SK-N-SH (cell line): ENCODE measurements at regions not wholly inside any gene's neighbourhood (a gene's known extent, or its start where the extent isn't known, plus 50 kb on each side); places are given as distances from the start of the nearest gene placed in this dataset.

Experiments used
- CTCF ChIA-PET: fragments of 300-600, 350-600 bp; formaldehyde crosslinking; extraction: SDS; loops from one replicate; lab custom pipeline; 2021; lab: Yijun Ruan, JAX
- POLR2A ChIA-PET: fragments of 350-600 bp; sonication (Branson Sonifier 250); formaldehyde crosslinking; extraction: SDS; loops from one replicate; lab custom pipeline; 2020; ENCODE audit warnings: antibody characterized with exemption, inconsistent platforms; lab: Yijun Ruan, JAX
- DNase-seq: peaks from one replicate; pipeline ENCODE4 v3.0.0; 2012
- H2AFZ ChIP-seq: fragments of 200-600 bp; sonication (generic); 2 replicates; pipeline ENCODE4 v1.8.1; 2016; ENCODE audit warnings: antibody characterized with exemption, mild to moderate bottlenecking, low read depth
- H3F3A ChIP-seq: fragments of 200-600 bp; sonication (generic); replicated peaks from 2 replicates; pipeline ENCODE3; 2016; ENCODE audit warnings: antibody characterized with exemption, mild to moderate bottlenecking; ENCODE audit not compliant: insufficient read depth
- H3K27ac ChIP-seq, 2 experiments: fragments of 200-500 bp in 1 of 2; fragments of 200-600 bp in 1 of 2; sonication (Bioruptor generic) in 1 of 2; sonication (generic), shearing (Covaris generic) in 1 of 2; 2 replicates each; pipeline versions ENCODE4 v1.5.1 to v1.6.1; 2014 to 2016; ENCODE audit warnings: low read depth in 2 of 2, inconsistent platforms in 1 of 2, low read length in 1 of 2, mild to moderate bottlenecking in 1 of 2, mixed read lengths in 1 of 2
- H3K27me3 ChIP-seq: fragments of 200-600 bp; sonication (generic), shearing (Covaris generic); 2 replicates; pipeline ENCODE4 v1.6.1; 2016; ENCODE audit warnings: mixed run types; ENCODE audit not compliant: insufficient read depth
- H3K36me3 ChIP-seq, 2 experiments: fragments of 200-500 bp in 1 of 2; fragments of 200-600 bp in 1 of 2; sonication (Bioruptor generic) in 1 of 2; sonication (generic) in 1 of 2; replicated peaks in 1 of 2; 2 replicates each; pipeline versions ENCODE3 to v1.5.1; 2014 to 2016; ENCODE audit warnings: low read length in 1 of 2, mild to moderate bottlenecking in 1 of 2; ENCODE audit not compliant: insufficient read depth in 2 of 2, control insufficient read depth in 1 of 2
- H3K4me1 ChIP-seq, 2 experiments: fragments of 200-500 bp in 1 of 2; fragments of 200-600 bp in 1 of 2; sonication (Bioruptor generic) in 1 of 2; sonication (generic), shearing (Covaris generic) in 1 of 2; 2 replicates each; pipeline versions ENCODE4 v1.5.1 to v1.6.1; 2014 to 2016; ENCODE audit warnings: low read depth in 1 of 2, low read length in 1 of 2, mixed run types in 1 of 2; ENCODE audit not compliant: insufficient read depth in 2 of 2, control insufficient read depth in 1 of 2
- H3K4me2 ChIP-seq: fragments of 200-600 bp; sonication (generic), shearing (Covaris generic); 2 replicates; pipeline ENCODE4 v1.6.1; 2017; ENCODE audit warnings: mixed run types
- H3K4me3 ChIP-seq, 2 experiments: fragments of 200-500 bp in 1 of 2; fragments of 200-600 bp in 1 of 2; sonication (Bioruptor generic) in 1 of 2; sonication (generic), shearing (Covaris generic) in 1 of 2; 2 replicates each; pipeline versions ENCODE4 v1.5.1 to v1.8.1; 2014 to 2016; ENCODE audit warnings: low read depth in 2 of 2, inconsistent platforms in 1 of 2, low read length in 1 of 2, mild to moderate bottlenecking in 1 of 2, mixed read lengths in 1 of 2, moderate library complexity in 1 of 2
- H3K79me2 ChIP-seq: fragments of 200-600 bp; sonication (generic); 2 replicates; pipeline ENCODE4 v1.8.1; 2017; ENCODE audit warnings: mild to moderate bottlenecking; ENCODE audit not compliant: insufficient read depth
- H3K9ac ChIP-seq: fragments of 200-600 bp; sonication (generic); 2 replicates; pipeline ENCODE4 v1.6.1; 2017; ENCODE audit warnings: mixed run types
- H3K9me2 ChIP-seq: fragments of 200-600 bp; sonication (generic); 2 replicates; pipeline ENCODE4 v1.6.1; 2017; ENCODE audit warnings: mixed run types
- H3K9me3 ChIP-seq: fragments of 200-600 bp; sonication (generic); 2 replicates; pipeline ENCODE4 v1.6.1; 2017; ENCODE audit warnings: mixed run types, mild to moderate bottlenecking, moderate library complexity
- H4K20me1 ChIP-seq: fragments of 200-600 bp; sonication (generic); 2 replicates; pipeline ENCODE4 v1.6.1; 2017; ENCODE audit warnings: mild to moderate bottlenecking, mixed run types; ENCODE audit not compliant: insufficient read depth
- CHD2 ChIP-seq: fragments of 150-350 bp; IDR thresholded peaks from 2 replicates; pipeline ENCODE4 v1.6.1; 2018; ENCODE audit warnings: low read length; ENCODE audit not compliant: partially characterized antibody
- EP300 ChIP-seq, 2 experiments: IDR thresholded peaks; 2 replicates each; pipeline versions ENCODE4 v1.4.0 to v1.6.1; 2012; ENCODE audit warnings: borderline replicate concordance in 1 of 2, low read depth in 1 of 2, low read length in 1 of 2
- EZH2phosphoT487 ChIP-seq: fragments of 200-600 bp; sonication (generic); IDR thresholded peaks from 2 replicates; pipeline ENCODE4 v1.6.1; 2017; ENCODE audit warnings: low read depth, mixed run types, mild to moderate bottlenecking, antibody characterized with exemption, moderate library complexity, borderline replicate concordance
- FOXM1 ChIP-seq: IDR thresholded peaks from 2 replicates; pipeline ENCODE4 v1.4.0; 2012; ENCODE audit warnings: low read depth, mild to moderate bottlenecking
- GABPA ChIP-seq: IDR thresholded peaks from 2 replicates; pipeline ENCODE4 v1.4.0; 2012; ENCODE audit warnings: low read depth, mild to moderate bottlenecking
- NFIC ChIP-seq: IDR thresholded peaks from 2 replicates; pipeline ENCODE4 v1.4.0; 2012; ENCODE audit warnings: borderline replicate concordance
- NRF1 ChIP-seq: IDR thresholded peaks from 2 replicates; pipeline ENCODE4 v1.6.1; 2012; ENCODE audit warnings: low read depth, mild to moderate bottlenecking, low read length
- POLR2AphosphoS5 ChIP-seq: IDR thresholded peaks from 2 replicates; pipeline ENCODE4 v1.6.1; 2012; ENCODE audit warnings: low read depth, low read length
- RCOR1 ChIP-seq: fragments of 150-350 bp; IDR thresholded peaks from 2 replicates; pipeline ENCODE4 v1.6.1; 2017; ENCODE audit warnings: antibody characterized with exemption, low read length
- SMC3 ChIP-seq: IDR thresholded peaks from 2 replicates; pipeline ENCODE4 v1.6.1; 2012; ENCODE audit warnings: low read depth, low read length, improper control_type of control experiment
- TAF1 ChIP-seq: IDR thresholded peaks from 2 replicates; pipeline ENCODE4 v1.6.1; 2012; ENCODE audit warnings: low read depth, mild to moderate bottlenecking, low read length, moderate library complexity, borderline replicate concordance
- TCF12 ChIP-seq: IDR thresholded peaks from 2 replicates; pipeline ENCODE4 v1.4.0; 2012
- TEAD4 ChIP-seq: IDR thresholded peaks from 2 replicates; pipeline ENCODE4 v1.4.0; 2012; ENCODE audit warnings: mild to moderate bottlenecking, borderline replicate concordance; ENCODE audit not compliant: insufficient read depth
- YY1 ChIP-seq: IDR thresholded peaks from 2 replicates; pipeline ENCODE4 v1.4.0; 2012; ENCODE audit warnings: low read depth, mild to moderate bottlenecking
- WGBS: methylation state at CpG from one replicate; pipeline ENCODE4 v1.1.6; 2017; ENCODE audit warnings: low lambda C conversion rate; 5-methylcytosine and 5-hydroxymethylcytosine counted together
- TF ChIP-seq, protein P1 (sequence below): IDR thresholded peaks from 2 replicates; pipeline ENCODE4 v1.4.0; 2012; ENCODE audit warnings: low read depth, borderline replicate concordance
- TF ChIP-seq, protein P2 (sequence below): fragments of 200-600 bp; sonication (generic); IDR thresholded peaks from 2 replicates; pipeline ENCODE4 v1.6.1; 2017; ENCODE audit warnings: antibody characterized with exemption, mild to moderate bottlenecking, moderate library complexity
- TF ChIP-seq, protein P3 (sequence below): fragments of 150-350 bp; IDR thresholded peaks from 2 replicates; pipeline ENCODE4 v1.6.1; 2016; ENCODE audit warnings: mild to moderate bottlenecking, low read depth, low read length
- TF ChIP-seq, protein P4 (sequence below): IDR thresholded peaks from 2 replicates; pipeline ENCODE4 v1.4.0; 2012; ENCODE audit warnings: low read depth, borderline replicate concordance
- TF ChIP-seq, protein P5 (sequence below): fragments of 150-350 bp; IDR thresholded peaks from 2 replicates; pipeline ENCODE4 v1.6.1; 2017; ENCODE audit warnings: antibody characterized with exemption, low read length, low read depth, borderline replicate concordance
- TF ChIP-seq, protein P6 (sequence below): IDR thresholded peaks from 2 replicates; pipeline ENCODE4 v1.4.0; 2012; ENCODE audit warnings: low read depth

DNA sequence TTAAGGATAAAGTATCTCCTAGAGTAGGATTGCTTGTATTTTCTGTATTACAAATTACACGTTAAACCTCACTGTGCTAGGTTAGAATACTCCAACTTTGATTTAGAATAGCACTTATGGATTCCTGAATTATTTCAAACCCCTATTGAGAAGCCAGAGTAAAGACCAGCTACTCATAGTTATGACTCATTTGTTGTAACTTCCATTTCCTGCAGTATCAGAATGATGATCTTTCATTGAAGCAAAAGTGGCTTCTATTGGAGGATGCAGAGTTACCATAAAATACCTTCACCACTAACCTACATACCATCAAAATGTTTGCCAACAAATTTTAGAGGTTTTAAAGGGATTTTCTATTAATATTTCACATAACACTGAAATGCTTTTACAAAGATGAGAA is 1322.7 kb upstream of the ALCAM start (continued):
- TF ChIP-seq, protein P1, sequence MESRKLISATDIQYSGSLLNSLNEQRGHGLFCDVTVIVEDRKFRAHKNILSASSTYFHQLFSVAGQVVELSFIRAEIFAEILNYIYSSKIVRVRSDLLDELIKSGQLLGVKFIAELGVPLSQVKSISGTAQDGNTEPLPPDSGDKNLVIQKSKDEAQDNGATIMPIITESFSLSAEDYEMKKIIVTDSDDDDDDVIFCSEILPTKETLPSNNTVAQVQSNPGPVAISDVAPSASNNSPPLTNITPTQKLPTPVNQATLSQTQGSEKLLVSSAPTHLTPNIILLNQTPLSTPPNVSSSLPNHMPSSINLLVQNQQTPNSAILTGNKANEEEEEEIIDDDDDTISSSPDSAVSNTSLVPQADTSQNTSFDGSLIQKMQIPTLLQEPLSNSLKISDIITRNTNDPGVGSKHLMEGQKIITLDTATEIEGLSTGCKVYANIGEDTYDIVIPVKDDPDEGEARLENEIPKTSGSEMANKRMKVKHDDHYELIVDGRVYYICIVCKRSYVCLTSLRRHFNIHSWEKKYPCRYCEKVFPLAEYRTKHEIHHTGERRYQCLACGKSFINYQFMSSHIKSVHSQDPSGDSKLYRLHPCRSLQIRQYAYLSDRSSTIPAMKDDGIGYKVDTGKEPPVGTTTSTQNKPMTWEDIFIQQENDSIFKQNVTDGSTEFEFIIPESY: no peak
- TF ChIP-seq NRF1 (no peak), GABPA (no peak), TEAD4 (no peak), TCF12 (peak; percentile 14; the same call in 1 of the 2 replicates)
- TF ChIP-seq, protein P2, sequence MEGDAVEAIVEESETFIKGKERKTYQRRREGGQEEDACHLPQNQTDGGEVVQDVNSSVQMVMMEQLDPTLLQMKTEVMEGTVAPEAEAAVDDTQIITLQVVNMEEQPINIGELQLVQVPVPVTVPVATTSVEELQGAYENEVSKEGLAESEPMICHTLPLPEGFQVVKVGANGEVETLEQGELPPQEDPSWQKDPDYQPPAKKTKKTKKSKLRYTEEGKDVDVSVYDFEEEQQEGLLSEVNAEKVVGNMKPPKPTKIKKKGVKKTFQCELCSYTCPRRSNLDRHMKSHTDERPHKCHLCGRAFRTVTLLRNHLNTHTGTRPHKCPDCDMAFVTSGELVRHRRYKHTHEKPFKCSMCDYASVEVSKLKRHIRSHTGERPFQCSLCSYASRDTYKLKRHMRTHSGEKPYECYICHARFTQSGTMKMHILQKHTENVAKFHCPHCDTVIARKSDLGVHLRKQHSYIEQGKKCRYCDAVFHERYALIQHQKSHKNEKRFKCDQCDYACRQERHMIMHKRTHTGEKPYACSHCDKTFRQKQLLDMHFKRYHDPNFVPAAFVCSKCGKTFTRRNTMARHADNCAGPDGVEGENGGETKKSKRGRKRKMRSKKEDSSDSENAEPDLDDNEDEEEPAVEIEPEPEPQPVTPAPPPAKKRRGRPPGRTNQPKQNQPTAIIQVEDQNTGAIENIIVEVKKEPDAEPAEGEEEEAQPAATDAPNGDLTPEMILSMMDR: no peak

DNA sequence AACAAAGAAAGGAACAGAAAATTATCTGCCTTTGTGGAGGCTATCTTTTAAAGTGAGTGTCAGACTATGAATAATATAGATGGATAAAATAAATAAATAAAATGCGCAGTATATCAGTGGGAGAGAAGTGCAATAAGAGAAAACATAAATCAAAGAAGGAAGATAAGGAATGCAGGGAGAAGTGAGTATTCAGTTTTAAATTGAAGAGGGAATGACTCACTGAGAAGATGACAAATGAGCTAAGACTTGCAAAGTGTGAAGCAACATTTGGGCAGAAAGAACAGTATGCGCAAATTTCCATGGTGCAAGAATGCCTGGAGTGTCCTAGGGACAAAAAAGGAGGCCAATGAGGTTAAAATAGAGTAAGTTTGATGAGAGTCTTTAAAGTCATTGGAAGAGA is 1300.1 kb upstream of the ALCAM start:
- H3K79me2 ChIP-seq: no peaks in the 10 kb centered on the region
- H3K36me3 ChIP-seq: no peaks in the 10 kb centered on the region
- H3K9ac ChIP-seq: no peak overlapping the region
- H3K27me3 ChIP-seq: no peaks in the 10 kb centered on the region
- H3F3A ChIP-seq: peaks cover 3% of the 10 kb centered on the region
- WGBS: 46% methylated on average over 2 of the region's 2 CpGs
- no peak for DNase-seq
- no peak overlapping the region for H3K4me3 ChIP-seq
- POLR2A ChIA-PET: no interaction called here
- CTCF ChIA-PET: no interaction called here
- H3K9me3 ChIP-seq: no peaks in the 10 kb centered on the region
- H3K4me1 ChIP-seq: no peaks in the 10 kb centered on the region; a peak in 1 of 4 replicates
- no peak overlapping the region for H3K4me2 ChIP-seq
- no peaks in the 10 kb centered on the region for H3K9me2 ChIP-seq
- no peaks in the 10 kb centered on the region for H4K20me1 ChIP-seq
- no peak overlapping the region; a peak in 2 of 4 replicates for H3K27ac ChIP-seq
- H2AFZ ChIP-seq: no peak overlapping the region
- TF ChIP-seq TAF1: no peak
- no peak for TF ChIP-seq CHD2
- TF ChIP-seq, protein P3, sequence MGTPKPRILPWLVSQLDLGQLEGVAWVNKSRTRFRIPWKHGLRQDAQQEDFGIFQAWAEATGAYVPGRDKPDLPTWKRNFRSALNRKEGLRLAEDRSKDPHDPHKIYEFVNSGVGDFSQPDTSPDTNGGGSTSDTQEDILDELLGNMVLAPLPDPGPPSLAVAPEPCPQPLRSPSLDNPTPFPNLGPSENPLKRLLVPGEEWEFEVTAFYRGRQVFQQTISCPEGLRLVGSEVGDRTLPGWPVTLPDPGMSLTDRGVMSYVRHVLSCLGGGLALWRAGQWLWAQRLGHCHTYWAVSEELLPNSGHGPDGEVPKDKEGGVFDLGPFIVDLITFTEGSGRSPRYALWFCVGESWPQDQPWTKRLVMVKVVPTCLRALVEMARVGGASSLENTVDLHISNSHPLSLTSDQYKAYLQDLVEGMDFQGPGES: no peak
- TF ChIP-seq YY1: no peak
- no peak for TF ChIP-seq POLR2AphosphoS5
- TF ChIP-seq, protein P2: no peak
- no peak for TF ChIP-seq EP300 (IDR thresholded peaks at IDR 0.05; ENCODE audit: borderline replicate concordance in 1 of 2, low read depth in 1 of 2, low read length in 1 of 2)
- no peak for TF ChIP-seq FOXM1
- TF ChIP-seq, protein P4, sequence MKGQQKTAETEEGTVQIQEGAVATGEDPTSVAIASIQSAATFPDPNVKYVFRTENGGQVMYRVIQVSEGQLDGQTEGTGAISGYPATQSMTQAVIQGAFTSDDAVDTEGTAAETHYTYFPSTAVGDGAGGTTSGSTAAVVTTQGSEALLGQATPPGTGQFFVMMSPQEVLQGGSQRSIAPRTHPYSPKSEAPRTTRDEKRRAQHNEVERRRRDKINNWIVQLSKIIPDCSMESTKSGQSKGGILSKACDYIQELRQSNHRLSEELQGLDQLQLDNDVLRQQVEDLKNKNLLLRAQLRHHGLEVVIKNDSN: no peak
- TF ChIP-seq RCOR1: no peak
- TF ChIP-seq, protein P5, sequence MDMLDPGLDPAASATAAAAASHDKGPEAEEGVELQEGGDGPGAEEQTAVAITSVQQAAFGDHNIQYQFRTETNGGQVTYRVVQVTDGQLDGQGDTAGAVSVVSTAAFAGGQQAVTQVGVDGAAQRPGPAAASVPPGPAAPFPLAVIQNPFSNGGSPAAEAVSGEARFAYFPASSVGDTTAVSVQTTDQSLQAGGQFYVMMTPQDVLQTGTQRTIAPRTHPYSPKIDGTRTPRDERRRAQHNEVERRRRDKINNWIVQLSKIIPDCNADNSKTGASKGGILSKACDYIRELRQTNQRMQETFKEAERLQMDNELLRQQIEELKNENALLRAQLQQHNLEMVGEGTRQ: no peak
- no peak for TF ChIP-seq EZH2phosphoT487
- TF ChIP-seq NFIC: no peak
- no peak for TF ChIP-seq SMC3
- TF ChIP-seq, protein P6, sequence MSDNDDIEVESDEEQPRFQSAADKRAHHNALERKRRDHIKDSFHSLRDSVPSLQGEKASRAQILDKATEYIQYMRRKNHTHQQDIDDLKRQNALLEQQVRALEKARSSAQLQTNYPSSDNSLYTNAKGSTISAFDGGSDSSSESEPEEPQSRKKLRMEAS: no peak
- TF ChIP-seq, protein P1: no peak
